Upper lobe of left lung (tissue), 4 donors: ENCODE measurements at regions not wholly inside any gene's neighbourhood (a gene's known extent, or its start where the extent isn't known, plus 50 kb on each side); places are given as distances from the start of the nearest gene placed in this dataset.

Source experiments
- EP300 ChIP-seq, 4 donors: sonication (generic); formaldehyde crosslinking; IDR thresholded peaks; one replicate each; pipeline ENCODE4 v1.5.1; 2017; ENCODE audit warnings: antibody characterized with exemption in 4 of 4, control low read depth in 2 of 4
- POLR2A ChIP-seq, 4 donors: fragments of 450-650 bp; IDR thresholded peaks; one replicate each; pipeline ENCODE4 v1.5.1; 2016 to 2017; ENCODE audit warnings: antibody characterized with exemption in 4 of 4, mild to moderate bottlenecking in 2 of 4
- POLR2AphosphoS5 ChIP-seq, 2 donors: sonication (generic); formaldehyde crosslinking; IDR thresholded peaks; one replicate each; pipeline ENCODE4 v1.5.1; 2017; ENCODE audit warnings: antibody characterized with exemption in 2 of 2
- TF ChIP-seq, protein P1 (sequence below), 6 experiments: fragments of 450-650 bp in 4 of 6; fragments of 200-600 bp in 2 of 6; sonication (generic) in 2 of 6; IDR thresholded peaks; one replicate each; pipeline ENCODE4 v1.5.1; 2016 to 2019; ENCODE audit warnings: antibody characterized with exemption in 6 of 6

GRCh38 chr3:23115171-23115877 lies 87.8 kb upstream of the UBE2E2 start:
- TF ChIP-seq, protein P1, sequence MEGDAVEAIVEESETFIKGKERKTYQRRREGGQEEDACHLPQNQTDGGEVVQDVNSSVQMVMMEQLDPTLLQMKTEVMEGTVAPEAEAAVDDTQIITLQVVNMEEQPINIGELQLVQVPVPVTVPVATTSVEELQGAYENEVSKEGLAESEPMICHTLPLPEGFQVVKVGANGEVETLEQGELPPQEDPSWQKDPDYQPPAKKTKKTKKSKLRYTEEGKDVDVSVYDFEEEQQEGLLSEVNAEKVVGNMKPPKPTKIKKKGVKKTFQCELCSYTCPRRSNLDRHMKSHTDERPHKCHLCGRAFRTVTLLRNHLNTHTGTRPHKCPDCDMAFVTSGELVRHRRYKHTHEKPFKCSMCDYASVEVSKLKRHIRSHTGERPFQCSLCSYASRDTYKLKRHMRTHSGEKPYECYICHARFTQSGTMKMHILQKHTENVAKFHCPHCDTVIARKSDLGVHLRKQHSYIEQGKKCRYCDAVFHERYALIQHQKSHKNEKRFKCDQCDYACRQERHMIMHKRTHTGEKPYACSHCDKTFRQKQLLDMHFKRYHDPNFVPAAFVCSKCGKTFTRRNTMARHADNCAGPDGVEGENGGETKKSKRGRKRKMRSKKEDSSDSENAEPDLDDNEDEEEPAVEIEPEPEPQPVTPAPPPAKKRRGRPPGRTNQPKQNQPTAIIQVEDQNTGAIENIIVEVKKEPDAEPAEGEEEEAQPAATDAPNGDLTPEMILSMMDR (IDR thresholded peaks at IDR 0.05), result no peak
- no peak for TF ChIP-seq POLR2A (IDR thresholded peaks at IDR 0.05)
- no peak for TF ChIP-seq EP300 (IDR thresholded peaks at IDR 0.05)
- no peak for TF ChIP-seq POLR2AphosphoS5 (IDR thresholded peaks at IDR 0.05)
